H9 (cell line): ENCODE measurements at regions not wholly inside any gene's neighbourhood (a gene's known extent, or its start where the extent isn't known, plus 50 kb on each side); places are given as distances from the start of the nearest gene placed in this dataset.

ENCODE experiments used
- DNase-seq: peaks from one replicate; pipeline ENCODE4 v3.0.0-alpha.2; 2017
- H2AFZ ChIP-seq: one replicate; pipeline ENCODE4 v1.6.1; 2013; ENCODE audit warnings: mild to moderate bottlenecking, low read length, control low read depth, moderate library complexity
- H2AK5ac ChIP-seq: 2 replicates; pipeline ENCODE4 v1.6.1; 2013; ENCODE audit warnings: low read length, control low read depth, mixed read lengths; ENCODE audit not compliant: insufficient read length
- H2BK120ac ChIP-seq: one replicate; pipeline ENCODE4 v1.6.1; 2013; ENCODE audit warnings: low read depth, mild to moderate bottlenecking, low read length, control low read depth, inconsistent platforms; ENCODE audit not compliant: poor library complexity, severe bottlenecking
- H2BK12ac ChIP-seq: 2 replicates; pipeline ENCODE4 v1.6.1; 2013; ENCODE audit warnings: low read length, control low read depth, mixed read lengths, low read depth; ENCODE audit not compliant: insufficient read length
- H2BK15ac ChIP-seq: 2 replicates; pipeline ENCODE4 v1.6.1; 2013; ENCODE audit warnings: low read depth, low read length, control low read depth
- H2BK20ac ChIP-seq: one replicate; pipeline ENCODE4 v1.6.1; 2013; ENCODE audit warnings: low read depth, mild to moderate bottlenecking, low read length, control low read depth, inconsistent platforms; ENCODE audit not compliant: poor library complexity, severe bottlenecking
- H2BK5ac ChIP-seq: 2 replicates; pipeline ENCODE4 v1.6.1; 2013; ENCODE audit warnings: low read length, control low read depth, mixed read lengths; ENCODE audit not compliant: insufficient read length
- H3K14ac ChIP-seq: 2 replicates; pipeline ENCODE4 v1.6.1; 2013; ENCODE audit warnings: low read length, control low read depth; ENCODE audit not compliant: insufficient read depth
- H3K18ac ChIP-seq: 2 replicates; pipeline ENCODE4 v1.6.1; 2013; ENCODE audit warnings: low read depth, mild to moderate bottlenecking, mixed read lengths, low read length, control low read depth; ENCODE audit not compliant: insufficient read length
- H3K23ac ChIP-seq: 2 replicates; pipeline ENCODE4 v1.6.1; 2013; ENCODE audit warnings: low read length, control low read depth, mixed read lengths, low read depth; ENCODE audit not compliant: insufficient read length
- H3K23me2 ChIP-seq: 2 replicates; pipeline ENCODE4 v1.6.1; 2013; ENCODE audit warnings: low read depth, mild to moderate bottlenecking, mixed read lengths, low read length, control low read depth; ENCODE audit not compliant: insufficient read length, poor library complexity, severe bottlenecking
- H3K27ac ChIP-seq: 2 replicates; pipeline ENCODE4 v1.5.1; 2013; ENCODE audit warnings: low read length, control low read depth, mixed read lengths, low read depth; ENCODE audit not compliant: insufficient read length
- H3K27me3 ChIP-seq: 2 replicates; pipeline ENCODE4 v1.6.1; 2013; ENCODE audit warnings: low read length, control low read depth, inconsistent platforms; ENCODE audit not compliant: insufficient read depth
- H3K4ac ChIP-seq: 2 replicates; pipeline ENCODE4 v1.6.1; 2013; ENCODE audit warnings: low read depth, mild to moderate bottlenecking, control low read depth, inconsistent platforms, low read length, moderate library complexity
- H3K4me1 ChIP-seq: 2 replicates; pipeline ENCODE4 v1.6.1; 2013; ENCODE audit warnings: low read length, control low read depth, inconsistent platforms; ENCODE audit not compliant: insufficient read depth
- H3K4me2 ChIP-seq: 2 replicates; pipeline ENCODE4 v1.6.1; 2013; ENCODE audit warnings: low read length, control low read depth, mixed read lengths; ENCODE audit not compliant: insufficient read length, insufficient read depth
- H3K56ac ChIP-seq: 2 replicates; pipeline ENCODE4 v1.6.1; 2013; ENCODE audit warnings: low read depth, mild to moderate bottlenecking, mixed read lengths, low read length, control low read depth; ENCODE audit not compliant: insufficient read length
- H3K79me1 ChIP-seq: 2 replicates; pipeline ENCODE4 v1.6.1; 2013; ENCODE audit warnings: low read depth, mild to moderate bottlenecking, moderate library complexity, low read length, control low read depth, inconsistent platforms; ENCODE audit not compliant: insufficient read depth, poor library complexity, severe bottlenecking
- H3K79me2 ChIP-seq: 2 replicates; pipeline ENCODE4 v1.6.1; 2013; ENCODE audit warnings: low read length, control low read depth, inconsistent platforms; ENCODE audit not compliant: insufficient read depth
- H3K9ac ChIP-seq: 2 replicates; pipeline ENCODE4 v1.6.1; 2013; ENCODE audit warnings: low read length, control low read depth, mixed read lengths; ENCODE audit not compliant: insufficient read length; ENCODE audit errors: extremely low read depth
- H3K9me3 ChIP-seq: one replicate; pipeline ENCODE4 v1.6.1; 2013; ENCODE audit warnings: low read depth, low read length, inconsistent platforms; ENCODE audit not compliant: control insufficient read depth
- H3T11ph ChIP-seq: one replicate; pipeline ENCODE4 v1.6.1; 2013; ENCODE audit warnings: mild to moderate bottlenecking, low read length, control low read depth, inconsistent platforms
- H4K20me1 ChIP-seq: one replicate; pipeline ENCODE4 v1.6.1; 2013; ENCODE audit not compliant: control insufficient read depth, insufficient read length, insufficient read depth
- H4K5ac ChIP-seq: 2 replicates; pipeline ENCODE4 v1.6.1; 2013; ENCODE audit warnings: low read depth, mild to moderate bottlenecking, mixed read lengths, low read length, control low read depth; ENCODE audit not compliant: insufficient read length
- H4K8ac ChIP-seq: replicated peaks from 2 replicates; pipeline ENCODE4 v1.6.1; 2013; ENCODE audit warnings: low read length, control low read depth, mixed read lengths, low read depth; ENCODE audit not compliant: insufficient read length
- H4K91ac ChIP-seq: 2 replicates; pipeline ENCODE4 v1.6.1; 2013; ENCODE audit warnings: low read depth, mild to moderate bottlenecking, moderate library complexity, mixed read lengths, low read length, control low read depth; ENCODE audit not compliant: insufficient read length
- H3K27ac Mint-ChIP-seq, 3 experiments: 2 replicates in 2 of 3; 3 replicates in 1 of 3; pipeline ENCODE4 v1.8.0; 2020 to 2021; ENCODE audit warnings: mixed read lengths in 3 of 3, mild to moderate bottlenecking in 1 of 3, moderate library complexity in 1 of 3
- H3K27me3 Mint-ChIP-seq: 2 replicates; pipeline ENCODE4 v1.8.0; 2021; ENCODE audit warnings: low read depth, mild to moderate bottlenecking, moderate library complexity, mixed read lengths
- H3K36me3 Mint-ChIP-seq, 3 experiments: 2 replicates in 2 of 3; 3 replicates in 1 of 3; pipeline ENCODE4 v1.8.0; 2020 to 2021; ENCODE audit warnings: low read depth in 3 of 3, mixed read lengths in 3 of 3; ENCODE audit not compliant: insufficient read depth in 1 of 3
- H3K4me1 Mint-ChIP-seq, 2 experiments: 2 replicates each; pipeline ENCODE4 v1.8.0; 2020; ENCODE audit warnings: mixed read lengths in 2 of 2
- H3K4me3 Mint-ChIP-seq, 2 experiments: 2 replicates in 1 of 2; 3 replicates in 1 of 2; pipeline ENCODE4 v1.8.0; 2020 to 2021; ENCODE audit warnings: mild to moderate bottlenecking in 2 of 2, mixed read lengths in 2 of 2, moderate library complexity in 1 of 2
- H3K9me3 Mint-ChIP-seq, 2 experiments: 2 replicates in 1 of 2; 3 replicates in 1 of 2; pipeline ENCODE4 v1.8.0; 2020; ENCODE audit warnings: mild to moderate bottlenecking in 2 of 2, mixed read lengths in 2 of 2, moderate library complexity in 1 of 2
- WGBS: extraction: QIAGEN DNeasy Blood & Tissue Kit; methylation state at CpG from one replicate; pipeline ENCODE4 v1.1.7; 2013; ENCODE audit warnings: missing lambda C conversion rate, low lambda C conversion rate, mixed read lengths; ENCODE audit not compliant: insufficient read length; ENCODE audit errors: extremely low coverage; 5-methylcytosine and 5-hydroxymethylcytosine counted together
- TF ChIP-seq, protein P1 (sequence below): fragments of 200-600 bp; sonication (generic); conservative IDR thresholded peaks from 3 replicates; pipeline ENCODE4 v1.8.0; 2021; ENCODE audit warnings: antibody characterized with exemption, mild to moderate bottlenecking

DNA sequence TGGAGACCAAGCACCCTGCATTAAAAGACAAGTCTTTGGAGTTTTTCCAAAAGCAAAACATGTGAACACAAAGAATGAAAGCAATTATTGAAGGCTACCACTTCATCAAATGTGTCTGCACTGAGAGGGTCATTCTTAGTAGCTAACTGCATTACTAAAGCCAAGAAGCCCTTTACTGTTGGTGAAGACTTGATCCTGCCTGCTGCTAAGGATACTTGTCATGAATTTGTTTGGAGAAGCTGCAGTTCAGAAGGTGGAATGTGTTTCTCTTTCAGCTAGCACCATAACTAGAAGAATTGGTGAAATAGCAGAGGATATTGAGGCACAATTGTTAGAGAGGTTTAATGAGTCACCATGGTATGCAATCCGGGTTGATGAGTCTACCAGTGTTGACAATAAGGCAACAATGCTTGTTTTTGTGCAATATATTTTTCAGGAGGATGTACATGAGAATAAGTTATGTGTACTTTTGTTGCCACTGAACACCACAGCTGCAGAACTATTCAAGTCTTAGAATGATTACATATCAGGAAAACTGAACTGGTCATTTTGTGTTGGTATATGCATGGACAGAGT is 457.3 kb upstream of the ISX start:
- Histone ChIP-seq H3K79me2 (no peaks in the 10 kb centered on the region), H2BK120ac (no peak overlapping the region), H3K27ac (no peak overlapping the region), H3K79me1 (no peaks in the 10 kb centered on the region), H3T11ph (no peak overlapping the region), H2BK12ac (no peak overlapping the region), H2BK5ac (no peak overlapping the region), H2BK20ac (no peak overlapping the region), H2BK15ac (no peak overlapping the region), H2AFZ (no peak overlapping the region), H4K91ac (no peak overlapping the region), H2AK5ac (no peak overlapping the region), H3K14ac (no peak overlapping the region), H4K5ac (no peak overlapping the region), H4K8ac (no peak overlapping the region), H3K27me3 (no peaks in the 10 kb centered on the region), H3K9me3 (no peaks in the 10 kb centered on the region), H3K9ac (no peak overlapping the region), H3K23ac (no peak overlapping the region), H3K56ac (no peak overlapping the region), H3K18ac (no peak overlapping the region), H4K20me1 (no peaks in the 10 kb centered on the region), H3K4ac (no peak overlapping the region), H3K4me1 (no peaks in the 10 kb centered on the region), H3K4me2 (no peak overlapping the region), H3K23me2 (no peaks in the 10 kb centered on the region)
- no peak overlapping the region for H3K4me3 Mint-ChIP-seq
- TF ChIP-seq, protein P1, sequence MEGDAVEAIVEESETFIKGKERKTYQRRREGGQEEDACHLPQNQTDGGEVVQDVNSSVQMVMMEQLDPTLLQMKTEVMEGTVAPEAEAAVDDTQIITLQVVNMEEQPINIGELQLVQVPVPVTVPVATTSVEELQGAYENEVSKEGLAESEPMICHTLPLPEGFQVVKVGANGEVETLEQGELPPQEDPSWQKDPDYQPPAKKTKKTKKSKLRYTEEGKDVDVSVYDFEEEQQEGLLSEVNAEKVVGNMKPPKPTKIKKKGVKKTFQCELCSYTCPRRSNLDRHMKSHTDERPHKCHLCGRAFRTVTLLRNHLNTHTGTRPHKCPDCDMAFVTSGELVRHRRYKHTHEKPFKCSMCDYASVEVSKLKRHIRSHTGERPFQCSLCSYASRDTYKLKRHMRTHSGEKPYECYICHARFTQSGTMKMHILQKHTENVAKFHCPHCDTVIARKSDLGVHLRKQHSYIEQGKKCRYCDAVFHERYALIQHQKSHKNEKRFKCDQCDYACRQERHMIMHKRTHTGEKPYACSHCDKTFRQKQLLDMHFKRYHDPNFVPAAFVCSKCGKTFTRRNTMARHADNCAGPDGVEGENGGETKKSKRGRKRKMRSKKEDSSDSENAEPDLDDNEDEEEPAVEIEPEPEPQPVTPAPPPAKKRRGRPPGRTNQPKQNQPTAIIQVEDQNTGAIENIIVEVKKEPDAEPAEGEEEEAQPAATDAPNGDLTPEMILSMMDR: no peak
- H3K4me1 Mint-ChIP-seq: no peaks in the 10 kb centered on the region
- DNase-seq: no peak
- WGBS: no CpG with 5 or more reads among the region's 1 CpG
- H3K9me3 Mint-ChIP-seq: peaks cover 10 to 13% of the 10 kb centered on the region in 2 experiments; a peak in 3 of 5 replicates
- H3K27me3 Mint-ChIP-seq: no peaks in the 10 kb centered on the region
- peaks cover 0 to 5% (median 4%) of the 10 kb centered on the region in 3 experiments; a peak in 3 of 7 replicates for H3K36me3 Mint-ChIP-seq
- H3K27ac Mint-ChIP-seq: no peak overlapping the region
